Nephron progenitor cell (in vitro differentiated cells): ENCODE measurements at regions not wholly inside any gene's neighbourhood (a gene's known extent, or its start where the extent isn't known, plus 50 kb on each side); places are given as distances from the start of the nearest gene placed in this dataset.

ENCODE experiments used
- DNase-seq: peaks from one replicate; pipeline ENCODE4 v3.0.0; 2021
- H3K27ac Mint-ChIP-seq: 2 replicates; pipeline ENCODE4 v1.8.0; 2021; ENCODE audit warnings: mild to moderate bottlenecking, moderate library complexity, mixed read lengths
- H3K27me3 Mint-ChIP-seq: 2 replicates; pipeline ENCODE4 v1.8.0; 2021; ENCODE audit warnings: mild to moderate bottlenecking, low read depth, mixed read lengths; ENCODE audit not compliant: poor library complexity
- H3K36me3 Mint-ChIP-seq: 2 replicates; pipeline ENCODE4 v1.8.0; 2021; ENCODE audit warnings: low read depth, mixed read lengths
- H3K4me1 Mint-ChIP-seq: 2 replicates; pipeline ENCODE4 v1.8.0; 2021; ENCODE audit warnings: mixed read lengths
- H3K4me3 Mint-ChIP-seq: 2 replicates; pipeline ENCODE4 v1.8.0; 2021; ENCODE audit warnings: mild to moderate bottlenecking, moderate library complexity, mixed read lengths
- H3K9me3 Mint-ChIP-seq: 2 replicates; pipeline ENCODE4 v1.8.0; 2021; ENCODE audit warnings: mild to moderate bottlenecking, moderate library complexity, mixed read lengths
- CTCF ChIP-seq: fragments of 200-600 bp; sonication (generic); IDR thresholded peaks from 2 replicates; pipeline ENCODE4 v1.5.0; 2021; ENCODE audit warnings: antibody characterized with exemption

DNA sequence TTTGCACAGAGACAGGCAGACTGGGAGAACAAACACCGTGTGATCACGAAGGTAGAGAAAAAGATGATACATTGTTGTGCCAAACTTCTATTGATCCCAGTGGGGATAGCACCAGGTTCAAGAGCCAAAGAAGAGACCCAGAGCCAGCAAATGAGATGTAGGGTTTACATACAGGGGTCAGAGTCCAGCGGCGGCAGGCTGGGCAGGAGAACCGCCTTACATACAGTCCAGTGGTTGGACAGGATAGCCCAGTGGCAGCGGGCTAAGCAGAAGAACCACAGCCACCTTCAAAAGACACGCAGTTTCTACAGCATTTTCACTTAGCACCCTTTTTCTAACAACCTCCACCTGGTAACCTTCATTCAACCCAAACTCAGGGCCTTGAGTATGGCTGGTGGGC, 932.8 kb downstream of the SLC4A3 start:
- DNase-seq: no peak
- Mint-ChIP-seq H3K36me3 (no peaks in the 10 kb centered on the region), H3K9me3 (peaks cover 10% of the 10 kb centered on the region), H3K27me3 (peaks cover 4% of the 10 kb centered on the region), H3K4me1 (peaks cover 25% of the 10 kb centered on the region), H3K27ac (no peak overlapping the region), H3K4me3 (no peak overlapping the region)
- TF ChIP-seq CTCF: no peak

- no peak overlapping the region for H3K27ac Mint-ChIP-seq
These were observed 935.1 kb downstream of the SLC4A3 start for GRCh38 chr2:220562375-220563140.

DNA sequence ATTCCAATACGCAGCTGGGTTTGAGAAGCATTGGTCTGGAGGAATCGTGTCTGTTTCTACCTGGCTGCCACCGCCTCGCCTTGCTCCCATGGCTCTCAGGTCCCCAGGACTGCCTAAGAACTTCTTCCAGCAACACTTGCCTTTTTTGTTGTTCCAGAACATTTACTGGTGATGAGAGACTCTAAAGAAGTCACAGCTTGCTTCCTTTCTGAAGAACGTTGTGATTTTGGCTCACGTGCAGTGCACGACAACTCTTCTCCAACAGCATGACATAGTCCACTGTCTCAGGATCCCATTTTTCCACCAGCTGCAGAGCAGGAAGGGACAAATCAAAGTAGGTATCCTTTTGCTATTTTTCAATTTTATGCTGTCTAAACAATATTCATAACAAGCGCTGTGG, 940.9 kb downstream of the SLC4A3 start:
- no peak for DNase-seq

More at GRCh38 chr2:220562375-220563140, 935.1 kb downstream of the SLC4A3 start:
- Mint-ChIP-seq H3K4me1 (peaks cover 8% of the 10 kb centered on the region), H3K36me3 (no peaks in the 10 kb centered on the region), H3K4me3 (no peak overlapping the region), H3K9me3 (peaks cover 10% of the 10 kb centered on the region), H3K27me3 (peaks cover 4% of the 10 kb centered on the region)
- no peak for TF ChIP-seq CTCF
- no peak for DNase-seq

DNA sequence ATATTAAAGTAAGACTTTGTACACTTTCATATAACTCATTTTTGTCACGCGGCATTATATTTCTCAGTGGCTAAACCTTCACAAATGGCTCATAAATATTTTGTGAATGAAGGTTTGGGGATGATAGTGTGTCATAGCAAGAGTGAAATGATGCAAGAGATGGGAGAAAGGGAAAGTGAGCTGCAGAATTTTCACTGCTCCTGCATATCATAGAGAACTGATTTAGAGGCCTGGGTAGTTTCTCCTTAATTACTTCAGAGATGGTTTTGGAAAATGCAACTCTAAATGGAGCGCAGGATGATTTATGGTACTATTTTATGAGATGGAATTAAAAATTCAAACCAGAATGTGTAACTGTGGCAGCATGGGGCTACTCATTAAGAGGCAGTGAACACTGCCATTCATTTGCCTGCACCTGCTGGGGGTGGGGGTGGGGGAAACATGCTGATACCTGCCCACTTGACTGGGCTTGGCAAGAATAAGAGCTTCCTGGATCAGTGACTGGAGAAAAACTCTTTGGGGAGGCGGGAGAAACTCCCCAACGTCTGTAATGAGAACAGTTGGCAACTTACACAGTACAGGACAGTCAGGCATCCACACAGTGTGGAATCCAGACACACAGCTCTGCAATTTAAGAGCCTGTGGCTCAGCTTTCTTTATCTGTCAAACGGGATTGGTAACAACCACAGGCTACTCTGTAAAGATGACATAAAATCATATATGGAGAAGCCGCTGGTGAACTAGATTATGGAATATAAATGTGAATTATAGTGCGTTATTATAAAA, 941.9 kb downstream of the SLC4A3 start:
- Mint-ChIP-seq H3K27ac (no peak overlapping the region), H3K27me3 (no peaks in the 10 kb centered on the region), H3K36me3 (no peaks in the 10 kb centered on the region), H3K4me1 (no peaks in the 10 kb centered on the region), H3K9me3 (no peaks in the 10 kb centered on the region), H3K4me3 (no peak overlapping the region)
- DNase-seq: no peak
- TF ChIP-seq CTCF: no peak

More for the DNA sequence above, 940.9 kb downstream of the SLC4A3 start:
- H3K9me3 Mint-ChIP-seq: no peaks in the 10 kb centered on the region
- TF ChIP-seq CTCF: no peak
- H3K27me3 Mint-ChIP-seq: no peaks in the 10 kb centered on the region
- no peaks in the 10 kb centered on the region for H3K36me3 Mint-ChIP-seq
- H3K4me1 Mint-ChIP-seq: no peaks in the 10 kb centered on the region
- H3K4me3 Mint-ChIP-seq: no peak overlapping the region
- H3K27ac Mint-ChIP-seq: no peak overlapping the region

- Mint-ChIP-seq H3K4me3 (no peak overlapping the region), H3K27me3 (no peaks in the 10 kb centered on the region), H3K4me1 (no peaks in the 10 kb centered on the region), H3K36me3 (no peaks in the 10 kb centered on the region), H3K9me3 (no peaks in the 10 kb centered on the region), H3K27ac (no peak overlapping the region)
- no peak for DNase-seq
- TF ChIP-seq CTCF: no peak
These were observed 945.0 kb downstream of the SLC4A3 start for GRCh38 chr2:220572385-220572784.
